Stomach (tissue), 4 donors: ENCODE measurements at regions not wholly inside any gene's neighbourhood (a gene's known extent, or its start where the extent isn't known, plus 50 kb on each side); places are given as distances from the start of the nearest gene placed in this dataset.

Experiments
- CTCF ChIP-seq, 7 experiments: fragments of 450-650 bp in 4 of 7; fragments of 200-600 bp in 3 of 7; sonication (generic) in 3 of 7; IDR thresholded peaks; one replicate each; pipeline ENCODE4 v1.5.1; 2016 to 2019; ENCODE audit warnings: antibody characterized with exemption in 7 of 7, control low read depth in 2 of 7, mild to moderate bottlenecking in 1 of 7
- EP300 ChIP-seq: sonication (generic); formaldehyde crosslinking; IDR thresholded peaks from one replicate; pipeline ENCODE4 v1.6.1; 2017; ENCODE audit warnings: antibody characterized with exemption

DNA sequence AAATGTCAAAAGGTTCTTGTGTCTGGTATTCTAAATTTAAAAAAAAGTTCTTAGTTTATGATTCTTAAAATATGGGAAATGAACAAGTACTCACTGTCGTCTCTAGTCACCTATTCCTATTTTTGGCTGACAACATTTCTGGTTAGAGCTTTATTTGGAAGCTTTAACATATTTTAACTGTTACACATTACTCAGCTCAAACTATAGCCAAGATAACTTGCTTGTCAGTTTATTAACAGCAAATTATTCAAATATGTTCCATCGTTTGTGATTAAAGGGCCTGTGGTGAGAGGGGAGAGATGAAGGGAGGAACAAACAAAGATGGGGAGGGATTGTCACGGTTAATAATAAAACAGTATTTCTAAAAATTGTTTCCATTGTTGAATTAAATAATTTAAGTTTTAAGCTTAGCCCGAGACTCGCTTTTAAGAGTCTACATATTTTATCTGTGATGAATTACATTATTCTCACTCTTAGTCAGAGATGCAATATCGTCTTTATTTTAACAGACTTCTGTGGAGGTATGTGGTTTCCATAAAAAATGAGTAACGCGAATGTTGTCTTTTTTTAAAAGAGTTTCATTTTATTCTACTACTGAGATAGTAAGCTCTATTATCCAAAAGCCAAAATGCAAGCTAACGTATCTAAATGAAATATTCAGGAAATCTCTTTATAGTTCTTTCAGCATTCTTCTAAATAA is 321.9 kb upstream of the PMFBP1 start:
- TF ChIP-seq CTCF (IDR thresholded peaks at IDR 0.05) (no peak), EP300 (no peak)
